ENCODE measurements at regions not wholly inside any gene's neighbourhood (a gene's known extent, or its start where the extent isn't known, plus 50 kb on each side); places are given as distances from the start of the nearest gene placed in this dataset.

- TF ChIP-seq CTCF (optimal IDR thresholded peaks at IDR 0.05 in 1 of 3, IDR thresholded peaks at IDR 0.05 in 1 of 3, conservative IDR thresholded peaks at IDR 0.05 in 1 of 3; ENCODE audit: extremely low read depth in 1 of 3, insufficient read depth in 2 of 3, low read length in 3 of 3) (no peak), EZH2 (IDR thresholded peaks at IDR 0.05; ENCODE audit: low read length) (no peak)
Observed at GRCh38 chr1:95935719-95936118, 701.7 kb downstream of the RWDD3 start.

Data from keratinocyte (primary cell).